Activated CD4-positive, CD25-positive, alpha-beta regulatory T cell (primary cell): ENCODE measurements at regions not wholly inside any gene's neighbourhood (a gene's known extent, or its start where the extent isn't known, plus 50 kb on each side); places are given as distances from the start of the nearest gene placed in this dataset.
"Not testable (repeated sequence)": the region's sequence is repeated elsewhere in the genome, so short reads cannot be mapped to it uniquely, and the experiment has no call there.

Experiments used
- DNase-seq, 4 experiments: peaks; one replicate each; lab custom pipeline; 2025; lab: John Stamatoyannopoulos, UW

GRCh38 chr1:25022361-25023189 is 92.5 kb upstream of the RUNX3 start:
- peak; percentile 68 to 97 (median 90) for DNase-seq

- no peak for DNase-seq
These were observed 91.6 kb upstream of the RUNX3 start for GRCh38 chr1:25021591-25022215.

- no peak for DNase-seq
These were observed 90.9 kb upstream of the RUNX3 start for GRCh38 chr1:25020851-25021590.

- no peak for DNase-seq
These were observed 90.2 kb upstream of the RUNX3 start for GRCh38 chr1:25020173-25020845.

GRCh38 chr1:25019337-25020172 is 89.5 kb upstream of the RUNX3 start:
- DNase-seq, result no peak

GRCh38 chr1:25018943-25019336 is 88.9 kb upstream of the RUNX3 start:
- DNase-seq, result no peak

GRCh38 chr1:25018110-25018735 is 88.1 kb upstream of the RUNX3 start:
- no peak for DNase-seq

- DNase-seq, result no peak
These were observed 87.5 kb upstream of the RUNX3 start for GRCh38 chr1:25017436-25018109.

- no peak for DNase-seq
These were observed 83.2 kb upstream of the RUNX3 start for GRCh38 chr1:25012966-25013962.

GRCh38 chr1:25011943-25012638 is 82.0 kb upstream of the RUNX3 start:
- DNase-seq, result no peak

GRCh38 chr1:25011275-25011674 is 81.2 kb upstream of the RUNX3 start:
- DNase-seq, result no peak

- no peak for DNase-seq
These were observed 79.7 kb upstream of the RUNX3 start for GRCh38 chr1:25009671-25010262.

GRCh38 chr1:25008192-25008485 is 78.1 kb upstream of the RUNX3 start:
- no peak for DNase-seq

- DNase-seq, result not testable (repeated sequence)
These were observed 77.5 kb upstream of the RUNX3 start for GRCh38 chr1:25007390-25008191.

- no peak for DNase-seq
These were observed 76.7 kb upstream of the RUNX3 start for GRCh38 chr1:25006770-25007169.

GRCh38 chr1:25004355-25004754 is 74.3 kb upstream of the RUNX3 start:
- no peak for DNase-seq

- no peak for DNase-seq
These were observed 73.5 kb upstream of the RUNX3 start for GRCh38 chr1:25003457-25004190.
